H9 (cell line): ENCODE measurements at regions not wholly inside any gene's neighbourhood (a gene's known extent, or its start where the extent isn't known, plus 50 kb on each side); places are given as distances from the start of the nearest gene placed in this dataset.

ENCODE experiments used
- DNase-seq: peaks from one replicate; pipeline ENCODE4 v3.0.0-alpha.2; 2017
- H2AFZ ChIP-seq: one replicate; pipeline ENCODE4 v1.6.1; 2013; ENCODE audit warnings: mild to moderate bottlenecking, low read length, control low read depth, moderate library complexity
- H2AK5ac ChIP-seq: 2 replicates; pipeline ENCODE4 v1.6.1; 2013; ENCODE audit warnings: low read length, control low read depth, mixed read lengths; ENCODE audit not compliant: insufficient read length
- H2BK120ac ChIP-seq: one replicate; pipeline ENCODE4 v1.6.1; 2013; ENCODE audit warnings: low read depth, mild to moderate bottlenecking, low read length, control low read depth, inconsistent platforms; ENCODE audit not compliant: poor library complexity, severe bottlenecking
- H2BK12ac ChIP-seq: 2 replicates; pipeline ENCODE4 v1.6.1; 2013; ENCODE audit warnings: low read length, control low read depth, mixed read lengths, low read depth; ENCODE audit not compliant: insufficient read length
- H2BK15ac ChIP-seq: 2 replicates; pipeline ENCODE4 v1.6.1; 2013; ENCODE audit warnings: low read depth, low read length, control low read depth
- H2BK20ac ChIP-seq: one replicate; pipeline ENCODE4 v1.6.1; 2013; ENCODE audit warnings: low read depth, mild to moderate bottlenecking, low read length, control low read depth, inconsistent platforms; ENCODE audit not compliant: poor library complexity, severe bottlenecking
- H2BK5ac ChIP-seq: 2 replicates; pipeline ENCODE4 v1.6.1; 2013; ENCODE audit warnings: low read length, control low read depth, mixed read lengths; ENCODE audit not compliant: insufficient read length
- H3K14ac ChIP-seq: 2 replicates; pipeline ENCODE4 v1.6.1; 2013; ENCODE audit warnings: low read length, control low read depth; ENCODE audit not compliant: insufficient read depth
- H3K18ac ChIP-seq: 2 replicates; pipeline ENCODE4 v1.6.1; 2013; ENCODE audit warnings: low read depth, mild to moderate bottlenecking, mixed read lengths, low read length, control low read depth; ENCODE audit not compliant: insufficient read length
- H3K23ac ChIP-seq: 2 replicates; pipeline ENCODE4 v1.6.1; 2013; ENCODE audit warnings: low read length, control low read depth, mixed read lengths, low read depth; ENCODE audit not compliant: insufficient read length
- H3K23me2 ChIP-seq: 2 replicates; pipeline ENCODE4 v1.6.1; 2013; ENCODE audit warnings: low read depth, mild to moderate bottlenecking, mixed read lengths, low read length, control low read depth; ENCODE audit not compliant: insufficient read length, poor library complexity, severe bottlenecking
- H3K27ac ChIP-seq: 2 replicates; pipeline ENCODE4 v1.5.1; 2013; ENCODE audit warnings: low read length, control low read depth, mixed read lengths, low read depth; ENCODE audit not compliant: insufficient read length
- H3K27me3 ChIP-seq: 2 replicates; pipeline ENCODE4 v1.6.1; 2013; ENCODE audit warnings: low read length, control low read depth, inconsistent platforms; ENCODE audit not compliant: insufficient read depth
- H3K4ac ChIP-seq: 2 replicates; pipeline ENCODE4 v1.6.1; 2013; ENCODE audit warnings: low read depth, mild to moderate bottlenecking, control low read depth, inconsistent platforms, low read length, moderate library complexity
- H3K4me1 ChIP-seq: 2 replicates; pipeline ENCODE4 v1.6.1; 2013; ENCODE audit warnings: low read length, control low read depth, inconsistent platforms; ENCODE audit not compliant: insufficient read depth
- H3K4me2 ChIP-seq: 2 replicates; pipeline ENCODE4 v1.6.1; 2013; ENCODE audit warnings: low read length, control low read depth, mixed read lengths; ENCODE audit not compliant: insufficient read length, insufficient read depth
- H3K56ac ChIP-seq: 2 replicates; pipeline ENCODE4 v1.6.1; 2013; ENCODE audit warnings: low read depth, mild to moderate bottlenecking, mixed read lengths, low read length, control low read depth; ENCODE audit not compliant: insufficient read length
- H3K79me1 ChIP-seq: 2 replicates; pipeline ENCODE4 v1.6.1; 2013; ENCODE audit warnings: low read depth, mild to moderate bottlenecking, moderate library complexity, low read length, control low read depth, inconsistent platforms; ENCODE audit not compliant: insufficient read depth, poor library complexity, severe bottlenecking
- H3K79me2 ChIP-seq: 2 replicates; pipeline ENCODE4 v1.6.1; 2013; ENCODE audit warnings: low read length, control low read depth, inconsistent platforms; ENCODE audit not compliant: insufficient read depth
- H3K9ac ChIP-seq: 2 replicates; pipeline ENCODE4 v1.6.1; 2013; ENCODE audit warnings: low read length, control low read depth, mixed read lengths; ENCODE audit not compliant: insufficient read length; ENCODE audit errors: extremely low read depth
- H3K9me3 ChIP-seq: one replicate; pipeline ENCODE4 v1.6.1; 2013; ENCODE audit warnings: low read depth, low read length, inconsistent platforms; ENCODE audit not compliant: control insufficient read depth
- H3T11ph ChIP-seq: one replicate; pipeline ENCODE4 v1.6.1; 2013; ENCODE audit warnings: mild to moderate bottlenecking, low read length, control low read depth, inconsistent platforms
- H4K20me1 ChIP-seq: one replicate; pipeline ENCODE4 v1.6.1; 2013; ENCODE audit not compliant: control insufficient read depth, insufficient read length, insufficient read depth
- H4K5ac ChIP-seq: 2 replicates; pipeline ENCODE4 v1.6.1; 2013; ENCODE audit warnings: low read depth, mild to moderate bottlenecking, mixed read lengths, low read length, control low read depth; ENCODE audit not compliant: insufficient read length
- H4K8ac ChIP-seq: replicated peaks from 2 replicates; pipeline ENCODE4 v1.6.1; 2013; ENCODE audit warnings: low read length, control low read depth, mixed read lengths, low read depth; ENCODE audit not compliant: insufficient read length
- H4K91ac ChIP-seq: 2 replicates; pipeline ENCODE4 v1.6.1; 2013; ENCODE audit warnings: low read depth, mild to moderate bottlenecking, moderate library complexity, mixed read lengths, low read length, control low read depth; ENCODE audit not compliant: insufficient read length
- H3K27ac Mint-ChIP-seq, 3 experiments: 2 replicates in 2 of 3; 3 replicates in 1 of 3; pipeline ENCODE4 v1.8.0; 2020 to 2021; ENCODE audit warnings: mixed read lengths in 3 of 3, mild to moderate bottlenecking in 1 of 3, moderate library complexity in 1 of 3
- H3K27me3 Mint-ChIP-seq: 2 replicates; pipeline ENCODE4 v1.8.0; 2021; ENCODE audit warnings: low read depth, mild to moderate bottlenecking, moderate library complexity, mixed read lengths
- H3K36me3 Mint-ChIP-seq, 3 experiments: 2 replicates in 2 of 3; 3 replicates in 1 of 3; pipeline ENCODE4 v1.8.0; 2020 to 2021; ENCODE audit warnings: low read depth in 3 of 3, mixed read lengths in 3 of 3; ENCODE audit not compliant: insufficient read depth in 1 of 3
- H3K4me1 Mint-ChIP-seq, 2 experiments: 2 replicates each; pipeline ENCODE4 v1.8.0; 2020; ENCODE audit warnings: mixed read lengths in 2 of 2
- H3K4me3 Mint-ChIP-seq, 2 experiments: 2 replicates in 1 of 2; 3 replicates in 1 of 2; pipeline ENCODE4 v1.8.0; 2020 to 2021; ENCODE audit warnings: mild to moderate bottlenecking in 2 of 2, mixed read lengths in 2 of 2, moderate library complexity in 1 of 2
- H3K9me3 Mint-ChIP-seq, 2 experiments: 2 replicates in 1 of 2; 3 replicates in 1 of 2; pipeline ENCODE4 v1.8.0; 2020; ENCODE audit warnings: mild to moderate bottlenecking in 2 of 2, mixed read lengths in 2 of 2, moderate library complexity in 1 of 2
- CTCF ChIP-seq: fragments of 200-600 bp; sonication (generic); conservative IDR thresholded peaks from 3 replicates; pipeline ENCODE4 v1.8.0; 2021; ENCODE audit warnings: antibody characterized with exemption, mild to moderate bottlenecking
- WGBS: extraction: QIAGEN DNeasy Blood & Tissue Kit; methylation state at CpG from one replicate; pipeline ENCODE4 v1.1.7; 2013; ENCODE audit warnings: missing lambda C conversion rate, low lambda C conversion rate, mixed read lengths; ENCODE audit not compliant: insufficient read length; ENCODE audit errors: extremely low coverage; 5-methylcytosine and 5-hydroxymethylcytosine counted together

- Mint-ChIP-seq H3K4me1 (peaks cover 3% of the 10 kb centered on the region in 2 experiments; a peak in 1 of 4 replicates), H3K9me3 (peaks cover 0 to 14% of the 10 kb centered on the region in 2 experiments; a peak in 4 of 5 replicates)
Observed at GRCh38 chrX:125422986-125423385, 103.3 kb downstream of the TEX13C start.

More at GRCh38 chrX:125422986-125423385, 103.3 kb downstream of the TEX13C start:
- Histone ChIP-seq H3K9ac (no peak overlapping the region), H3K79me2 (no peaks in the 10 kb centered on the region), H3K9me3 (no peaks in the 10 kb centered on the region), H3K23me2 (no peaks in the 10 kb centered on the region), H3K4ac (no peak overlapping the region), H3K79me1 (no peaks in the 10 kb centered on the region), H3K14ac (no peak overlapping the region), H4K20me1 (no peaks in the 10 kb centered on the region), H2AFZ (no peak overlapping the region), H2BK20ac (no peak overlapping the region), H3K56ac (no peak overlapping the region), H3K18ac (no peak overlapping the region), H3K27ac (no peak overlapping the region), H3K4me1 (no peaks in the 10 kb centered on the region), H3K23ac (no peak overlapping the region), H2AK5ac (no peak overlapping the region), H2BK12ac (no peak overlapping the region), H2BK15ac (no peak overlapping the region), H2BK5ac (no peak overlapping the region), H2BK120ac (no peak overlapping the region), H4K91ac (no peak overlapping the region), H3T11ph (no peak overlapping the region), H3K27me3 (no peaks in the 10 kb centered on the region), H4K5ac (no peak overlapping the region), H3K4me2 (no peak overlapping the region), H4K8ac (no peak overlapping the region)
- H3K27me3 Mint-ChIP-seq = no peaks in the 10 kb centered on the region
- DNase-seq = no peak
- H3K27ac Mint-ChIP-seq = no peak overlapping the region
- no peak overlapping the region for H3K4me3 Mint-ChIP-seq
- no peak for TF ChIP-seq CTCF
- WGBS = no CpG with 5 or more reads among the region's 3 CpGs
- peaks cover 0 to 4% (median 0%) of the 10 kb centered on the region in 3 experiments; a peak in 1 of 7 replicates for H3K36me3 Mint-ChIP-seq
